GM23248 (cell line): ENCODE measurements at regions not wholly inside any gene's neighbourhood (a gene's known extent, or its start where the extent isn't known, plus 50 kb on each side); places are given as distances from the start of the nearest gene placed in this dataset.

Experiments
- DNase-seq: peaks from one replicate; pipeline ENCODE4 v3.0.0-alpha.2; 2015
- H2AFZ ChIP-seq: fragments of 200-600 bp; sonication (generic); 2 replicates; pipeline ENCODE4 v1.6.1; 2016; ENCODE audit warnings: antibody characterized with exemption
- H3F3A ChIP-seq: fragments of 200-600 bp; sonication (generic); 2 replicates; pipeline ENCODE4 v1.6.1; 2016; ENCODE audit warnings: mild to moderate bottlenecking, antibody characterized with exemption, mixed run types; ENCODE audit not compliant: insufficient read depth
- H3K27ac ChIP-seq: fragments of 200-600 bp; sonication (generic); 2 replicates; pipeline ENCODE4 v1.5.1; 2016; ENCODE audit warnings: mild to moderate bottlenecking
- H3K27me3 ChIP-seq: fragments of 200-600 bp; sonication (generic); replicated peaks from 2 replicates; pipeline ENCODE4 v1.6.1; 2016; ENCODE audit warnings: mild to moderate bottlenecking; ENCODE audit not compliant: insufficient read depth
- H3K36me3 ChIP-seq: fragments of 200-600 bp; sonication (generic); 2 replicates; pipeline ENCODE4 v1.6.1; 2016; ENCODE audit warnings: low read depth, mild to moderate bottlenecking
- H3K4me1 ChIP-seq: fragments of 200-600 bp; sonication (generic); 2 replicates; pipeline ENCODE4 v1.6.1; 2016; ENCODE audit warnings: mild to moderate bottlenecking; ENCODE audit not compliant: insufficient read depth
- H3K4me2 ChIP-seq: fragments of 200-600 bp; sonication (generic); one replicate; pipeline ENCODE4 v1.6.1; 2016; ENCODE audit warnings: mild to moderate bottlenecking; ENCODE audit not compliant: unreplicated experiment
- H3K4me3 ChIP-seq: fragments of 200-600 bp; sonication (generic); 2 replicates; pipeline ENCODE4 v1.5.1; 2016; ENCODE audit warnings: mild to moderate bottlenecking
- H3K79me2 ChIP-seq: fragments of 200-600 bp; sonication (generic); 2 replicates; pipeline ENCODE4 v1.6.1; 2016; ENCODE audit warnings: mild to moderate bottlenecking; ENCODE audit not compliant: insufficient read depth
- H3K9ac ChIP-seq: fragments of 200-600 bp; sonication (generic); 2 replicates; pipeline ENCODE4 v1.6.1; 2016; ENCODE audit warnings: mild to moderate bottlenecking
- H3K9me2 ChIP-seq: fragments of 200-600 bp; sonication (generic); 2 replicates; pipeline ENCODE4 v1.6.1; 2016; ENCODE audit warnings: mixed run types, mild to moderate bottlenecking, moderate library complexity; ENCODE audit not compliant: insufficient read depth
- H3K9me3 ChIP-seq: fragments of 200-600 bp; sonication (generic); one replicate; pipeline ENCODE4 v1.6.1; 2017; ENCODE audit warnings: low read depth
- H4K20me1 ChIP-seq: fragments of 200-600 bp; sonication (generic); 2 replicates; pipeline ENCODE4 v1.6.0; 2016; ENCODE audit not compliant: insufficient read depth
- EZH2 ChIP-seq: fragments of 200-600 bp; sonication (generic); IDR thresholded peaks from 2 replicates; pipeline ENCODE4 v1.6.1; 2018; ENCODE audit warnings: antibody characterized with exemption, mild to moderate bottlenecking; ENCODE audit not compliant: insufficient read depth, poor library complexity, severe bottlenecking
- EZH2phosphoT487 ChIP-seq: fragments of 200-600 bp; sonication (generic); IDR thresholded peaks from 2 replicates; pipeline ENCODE4 v1.6.1; 2018; ENCODE audit warnings: antibody characterized with exemption, moderate library complexity, mild to moderate bottlenecking, low read depth; ENCODE audit not compliant: insufficient read depth
- WGBS, 2 experiments: methylation state at CpG; one replicate each; pipeline ENCODE4 v1.1.6; 2015 to 2017; ENCODE audit warnings: low lambda C conversion rate in 2 of 2, low coverage in 1 of 2; ENCODE audit errors: missing lambda C conversion rate in 2 of 2; 5-methylcytosine and 5-hydroxymethylcytosine counted together
- in situ Hi-C: fragments of 300-500 bp; cut with MboI; formaldehyde crosslinking; loops from 2 replicates; pipeline ENCODE4 v1.15.0; 2020

DNA sequence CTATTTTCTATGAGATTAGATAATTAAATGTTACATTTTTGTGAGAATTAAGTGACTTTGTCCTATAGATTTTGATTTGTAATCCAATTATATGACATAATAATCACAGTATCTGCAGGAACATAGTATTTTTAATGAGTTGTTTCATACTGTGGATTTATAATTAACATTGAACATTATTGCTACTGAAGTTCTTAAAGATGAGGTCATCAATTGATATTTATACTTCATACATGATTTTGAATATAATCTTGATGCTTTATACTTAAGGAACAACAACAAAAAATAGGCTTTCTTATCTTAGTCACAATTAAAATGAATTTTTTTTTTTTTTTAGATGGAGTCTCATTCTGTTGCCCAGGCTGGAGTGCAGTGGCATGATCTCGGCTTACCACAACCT, 846.6 kb downstream of the SI start:
- H3K79me2 ChIP-seq = no peaks in the 10 kb centered on the region
- H3K9ac ChIP-seq = no peak overlapping the region
- no peaks in the 10 kb centered on the region for H3K36me3 ChIP-seq
- no peaks in the 10 kb centered on the region for H3K4me1 ChIP-seq
- TF ChIP-seq EZH2phosphoT487 (no peak), EZH2 (no peak)
- no peak overlapping the region for H3K4me2 ChIP-seq
- no peaks in the 10 kb centered on the region for H4K20me1 ChIP-seq
- no peaks in the 10 kb centered on the region for H3K27me3 ChIP-seq
- H3K4me3 ChIP-seq = no peak overlapping the region
- in situ Hi-C loops = no loop called here
- H3K9me3 ChIP-seq = no peaks in the 10 kb centered on the region
- DNase-seq = no peak
- H3F3A ChIP-seq = no peaks in the 10 kb centered on the region
- H2AFZ ChIP-seq = no peak overlapping the region
- H3K27ac ChIP-seq = no peak overlapping the region
- no peaks in the 10 kb centered on the region for H3K9me2 ChIP-seq
- WGBS, 2 experiments = 45 to 50% methylated on average over 1 of the region's 1 CpG

- Histone ChIP-seq H3K4me3 (no peak overlapping the region), H3K4me2 (no peak overlapping the region), H3K9ac (no peak overlapping the region), H3K79me2 (no peaks in the 10 kb centered on the region), H3K9me3 (peaks cover 2% of the 10 kb centered on the region), H2AFZ (no peak overlapping the region), H3K9me2 (no peaks in the 10 kb centered on the region), H3K36me3 (no peaks in the 10 kb centered on the region), H3K27ac (no peak overlapping the region), H4K20me1 (no peaks in the 10 kb centered on the region), H3K4me1 (no peaks in the 10 kb centered on the region), H3K27me3 (no peaks in the 10 kb centered on the region), H3F3A (no peaks in the 10 kb centered on the region)
- in situ Hi-C loops = no loop called here
- 48 to 55% methylated on average over 3 of the region's 3 CpGs for WGBS, 2 experiments
- TF ChIP-seq EZH2phosphoT487 = no peak
- no peak for TF ChIP-seq EZH2
- DNase-seq = no peak
Measured at GRCh38 chr3:164230385-164231094, 847.8 kb downstream of the SI start.

GRCh38 chr3:164224126-164224525, 854.2 kb downstream of the SI start:
- 23 to 32% methylated on average over 1 of the region's 1 CpG for WGBS, 2 experiments
- no peaks in the 10 kb centered on the region for H3K79me2 ChIP-seq
- H3K9me2 ChIP-seq = no peaks in the 10 kb centered on the region
- peaks cover 3% of the 10 kb centered on the region for H3K9me3 ChIP-seq
- in situ Hi-C loops = no loop called here
- no peak for DNase-seq
- TF ChIP-seq EZH2 = no peak
- no peak for TF ChIP-seq EZH2phosphoT487
- no peak overlapping the region for H3K4me3 ChIP-seq
- no peak overlapping the region for H3K4me2 ChIP-seq
- no peaks in the 10 kb centered on the region for H3K4me1 ChIP-seq
- H2AFZ ChIP-seq = no peak overlapping the region
- H3K9ac ChIP-seq = no peak overlapping the region
- no peaks in the 10 kb centered on the region for H3F3A ChIP-seq
- H3K36me3 ChIP-seq = no peaks in the 10 kb centered on the region
- H3K27me3 ChIP-seq = no peaks in the 10 kb centered on the region
- no peak overlapping the region for H3K27ac ChIP-seq
- no peaks in the 10 kb centered on the region for H4K20me1 ChIP-seq

- no peak for TF ChIP-seq EZH2
- TF ChIP-seq EZH2phosphoT487 = no peak
- H3K27me3 ChIP-seq = no peaks in the 10 kb centered on the region
- no peak overlapping the region for H3K4me3 ChIP-seq
- H3K36me3 ChIP-seq = no peaks in the 10 kb centered on the region
- in situ Hi-C loops = no loop called here
- no peak overlapping the region for H3K27ac ChIP-seq
- no peaks in the 10 kb centered on the region for H3K4me1 ChIP-seq
- H3K9me3 ChIP-seq = peaks cover 3% of the 10 kb centered on the region
- H4K20me1 ChIP-seq = no peaks in the 10 kb centered on the region
- no peaks in the 10 kb centered on the region for H3F3A ChIP-seq
- no peaks in the 10 kb centered on the region for H3K9me2 ChIP-seq
- no peak overlapping the region for H2AFZ ChIP-seq
- WGBS, 2 experiments = 11 to 23% methylated on average over 3 of the region's 3 CpGs
- H3K4me2 ChIP-seq = no peak overlapping the region
- no peak for DNase-seq
- H3K9ac ChIP-seq = no peak overlapping the region
- H3K79me2 ChIP-seq = no peaks in the 10 kb centered on the region
Measured at GRCh38 chr3:164222197-164222596, 856.1 kb downstream of the SI start.
